ENCODE measurements at regions not wholly inside any gene's neighbourhood (a gene's known extent, or its start where the extent isn't known, plus 50 kb on each side); places are given as distances from the start of the nearest gene placed in this dataset.

DNA sequence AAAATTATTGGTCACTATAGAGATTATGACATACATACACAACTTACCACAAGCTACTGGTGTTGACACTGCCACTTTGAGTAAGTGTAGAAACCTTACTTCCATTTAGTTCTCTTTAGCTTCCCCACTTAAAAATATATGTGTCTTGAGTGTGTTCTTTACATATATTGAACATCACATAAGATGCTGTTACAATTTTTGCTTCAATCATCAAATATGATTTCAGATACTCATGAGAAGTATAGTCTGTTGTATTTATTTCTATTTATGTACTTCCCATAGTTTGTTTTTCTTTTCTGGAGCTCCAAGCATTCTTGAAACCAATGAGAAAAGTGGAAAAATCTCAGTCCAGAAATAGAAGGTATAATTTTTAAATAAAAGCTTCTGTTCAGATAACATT is 102.7 kb upstream of the SDK1 start:
- FAIRE-seq = no peak
- Histone ChIP-seq H3K27me3 (ENCODE audit: control insufficient read depth in 3 of 3, insufficient read depth in 3 of 3, low read length in 3 of 3) (peaks cover 0 to 3% (median 0%) of the 10 kb centered on the region in 3 donors), H3K4me3 (ENCODE audit: low read depth in 1 of 3, low read length in 3 of 3) (no peak overlapping the region)

DNA sequence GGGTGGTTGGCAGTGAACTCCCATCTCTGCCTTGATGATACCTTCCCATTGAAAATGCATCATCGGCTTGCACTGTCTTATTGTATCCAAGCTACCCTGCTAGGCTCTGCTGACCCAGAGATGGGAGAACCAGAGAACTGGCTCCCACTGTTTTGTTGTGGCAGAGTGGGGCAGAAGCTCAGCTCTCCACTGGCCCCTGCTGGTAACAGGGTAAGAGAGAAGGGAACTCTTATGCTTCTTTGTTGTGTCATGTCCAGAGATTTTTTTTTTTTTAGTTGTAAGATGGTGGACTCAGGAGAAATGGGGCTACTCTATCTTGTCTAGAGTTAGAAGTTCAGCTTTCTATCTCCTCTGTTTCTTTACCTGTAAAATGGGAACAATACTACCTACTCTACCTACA is 100.5 kb upstream of the SDK1 start:
- H3K27ac ChIP-seq (ENCODE audit: low read depth in 1 of 3, low read length in 2 of 3) = no peak overlapping the region
- DNase-seq (peak in 1 of 2 donors; percentile 34), FAIRE-seq (no peak)
- no peak overlapping the region for H3K4me3 ChIP-seq (ENCODE audit: low read depth in 1 of 3, low read length in 3 of 3)
- H3K9me3 ChIP-seq (ENCODE audit: control insufficient read depth in 2 of 2, insufficient read depth in 1 of 2, low read depth in 1 of 2, low read length in 1 of 2) = peaks cover 0 to 6% of the 10 kb centered on the region in 2 donors
- WGBS, 3 donors = 97 to 100% (median 100%) methylated on average over 1 of the region's 1 CpG
- H3K36me3 ChIP-seq (ENCODE audit: control insufficient read depth in 3 of 3, insufficient read depth in 2 of 3, low read depth in 1 of 3, low read length in 3 of 3) = no peaks in the 10 kb centered on the region
- peaks cover 0 to 2% (median 0%) of the 10 kb centered on the region in 3 donors for H3K4me1 ChIP-seq (ENCODE audit: control insufficient read depth in 3 of 3, insufficient read depth in 2 of 3, low read depth in 1 of 3, low read length in 2 of 3)
- peaks cover 0 to 3% (median 0%) of the 10 kb centered on the region in 3 donors for H3K27me3 ChIP-seq (ENCODE audit: control insufficient read depth in 3 of 3, insufficient read depth in 3 of 3, low read length in 3 of 3)

More for the DNA sequence above, 102.7 kb upstream of the SDK1 start:
- H3K27ac ChIP-seq (ENCODE audit: low read depth in 1 of 3, low read length in 2 of 3) = no peak overlapping the region
- no peaks in the 10 kb centered on the region for H3K4me1 ChIP-seq (ENCODE audit: control insufficient read depth in 3 of 3, insufficient read depth in 2 of 3, low read depth in 1 of 3, low read length in 2 of 3)
- no peak for DNase-seq
- H3K9me3 ChIP-seq (ENCODE audit: control insufficient read depth in 2 of 2, insufficient read depth in 1 of 2, low read depth in 1 of 2, low read length in 1 of 2) = peaks cover 0 to 19% of the 10 kb centered on the region in 2 donors
- no peaks in the 10 kb centered on the region for H3K36me3 ChIP-seq (ENCODE audit: control insufficient read depth in 3 of 3, insufficient read depth in 2 of 3, low read depth in 1 of 3, low read length in 3 of 3)

DNA sequence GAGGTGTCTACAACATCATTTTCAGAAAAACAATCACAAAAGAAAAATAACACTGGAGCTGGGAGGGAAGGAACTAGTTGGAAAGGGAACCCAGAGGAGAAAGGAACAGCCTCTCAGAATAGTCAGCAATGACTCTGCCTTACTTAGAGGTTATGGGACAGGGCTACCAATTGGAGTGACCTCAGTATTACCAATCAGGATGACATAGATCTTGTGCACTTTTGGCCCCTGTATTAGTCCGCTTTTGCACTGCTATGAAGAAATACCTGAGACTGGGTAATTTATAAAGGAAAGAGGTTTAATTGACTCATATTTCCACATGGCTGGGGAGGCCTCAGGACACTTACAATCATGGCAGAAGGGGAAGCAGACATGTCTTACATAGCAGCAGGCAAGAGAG is 99.7 kb upstream of the SDK1 start:
- peaks cover 0 to 6% of the 10 kb centered on the region in 2 donors for H3K9me3 ChIP-seq (ENCODE audit: control insufficient read depth in 2 of 2, insufficient read depth in 1 of 2, low read depth in 1 of 2, low read length in 1 of 2)
- peaks cover 0 to 3% (median 0%) of the 10 kb centered on the region in 3 donors for H3K27me3 ChIP-seq (ENCODE audit: control insufficient read depth in 3 of 3, insufficient read depth in 3 of 3, low read length in 3 of 3)
- no peak overlapping the region for H3K27ac ChIP-seq (ENCODE audit: low read depth in 1 of 3, low read length in 2 of 3)
- DNase-seq (no peak), FAIRE-seq (no peak)
- WGBS, 3 donors = 38 to 93% (median 84%) methylated on average over 1 of the region's 1 CpG
- no peaks in the 10 kb centered on the region for H3K36me3 ChIP-seq (ENCODE audit: control insufficient read depth in 3 of 3, insufficient read depth in 2 of 3, low read depth in 1 of 3, low read length in 3 of 3)
- H3K4me3 ChIP-seq (ENCODE audit: low read depth in 1 of 3, low read length in 3 of 3) = no peak overlapping the region
- peaks cover 0 to 2% (median 0%) of the 10 kb centered on the region in 3 donors for H3K4me1 ChIP-seq (ENCODE audit: control insufficient read depth in 3 of 3, insufficient read depth in 2 of 3, low read depth in 1 of 3, low read length in 2 of 3)

DNA sequence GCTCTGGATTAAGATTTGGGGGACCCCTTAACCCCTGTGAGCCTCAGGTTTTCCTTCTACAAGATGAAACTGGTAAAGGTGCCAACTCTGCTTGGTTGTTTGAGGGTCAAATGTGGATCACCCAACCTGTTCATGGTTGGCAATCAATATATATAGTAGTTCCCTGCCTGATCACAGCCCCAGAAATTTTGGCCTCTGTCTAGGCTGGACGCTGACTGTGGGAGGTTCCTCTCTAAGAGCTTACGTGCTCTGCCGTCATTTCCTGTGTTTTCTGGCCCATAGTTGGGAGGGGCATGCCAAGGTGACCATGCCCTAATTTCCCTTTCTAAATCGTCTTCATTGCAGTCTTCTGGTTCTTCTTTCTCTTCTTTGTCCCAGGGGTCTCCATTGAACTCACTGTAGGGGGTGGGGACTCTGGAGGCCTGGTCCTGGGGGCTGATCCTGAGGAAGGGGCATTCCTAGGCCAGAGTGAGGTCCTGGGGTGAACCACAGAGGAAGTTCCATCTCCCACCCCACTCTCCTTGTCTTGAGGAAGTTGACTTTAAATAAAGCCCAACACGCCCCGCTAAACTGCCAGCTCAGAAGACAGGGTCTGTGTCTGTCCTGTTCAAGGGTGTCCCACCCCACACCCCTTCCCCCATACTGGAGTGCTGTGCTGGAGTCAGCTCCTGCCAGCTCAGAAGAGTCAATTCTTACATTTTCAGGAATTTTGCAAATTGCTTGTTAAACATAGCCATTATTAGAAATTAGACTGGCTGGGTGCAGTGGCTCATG is 98.9 kb upstream of the SDK1 start:
- Histone ChIP-seq H3K4me1 (ENCODE audit: control insufficient read depth in 3 of 3, insufficient read depth in 2 of 3, low read depth in 1 of 3, low read length in 2 of 3) (peaks cover 0 to 2% (median 0%) of the 10 kb centered on the region in 3 donors), H3K9me3 (ENCODE audit: control insufficient read depth in 2 of 2, insufficient read depth in 1 of 2, low read depth in 1 of 2, low read length in 1 of 2) (peaks cover 0 to 6% of the 10 kb centered on the region in 2 donors), H3K27ac (ENCODE audit: low read depth in 1 of 3, low read length in 2 of 3) (no peak overlapping the region), H3K4me3 (ENCODE audit: low read depth in 1 of 3, low read length in 3 of 3) (no peak overlapping the region), H3K36me3 (ENCODE audit: control insufficient read depth in 3 of 3, insufficient read depth in 2 of 3, low read depth in 1 of 3, low read length in 3 of 3) (no peaks in the 10 kb centered on the region), H3K27me3 (ENCODE audit: control insufficient read depth in 3 of 3, insufficient read depth in 3 of 3, low read length in 3 of 3) (peaks cover 0 to 2% (median 0%) of the 10 kb centered on the region in 3 donors)
- WGBS, 3 donors = 65 to 92% (median 80%) methylated on average over 6 of the region's 6 CpGs
- DNase-seq (no peak), FAIRE-seq (no peak)

DNA sequence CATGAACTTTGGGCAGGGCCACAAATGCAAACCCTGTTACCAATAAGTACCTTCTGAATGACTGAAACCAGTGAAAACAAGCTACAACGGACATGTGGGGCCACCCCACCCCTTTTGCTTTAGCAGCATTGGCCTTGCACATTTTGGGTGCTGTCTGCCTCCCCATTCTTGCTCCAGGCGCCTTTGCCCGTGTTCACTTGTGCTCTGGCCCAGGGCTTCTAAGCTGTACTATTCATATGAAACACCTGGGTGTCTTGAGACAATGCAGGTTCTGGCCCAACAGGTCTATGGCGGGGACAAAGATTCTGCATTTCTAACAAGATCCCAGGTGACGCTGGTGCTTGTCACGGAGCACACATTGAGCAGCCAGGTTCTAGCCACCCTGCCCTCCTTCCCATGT is 96.5 kb upstream of the SDK1 start:
- Histone ChIP-seq H3K36me3 (ENCODE audit: control insufficient read depth in 3 of 3, insufficient read depth in 2 of 3, low read depth in 1 of 3, low read length in 3 of 3) (no peaks in the 10 kb centered on the region), H3K27ac (ENCODE audit: low read depth in 1 of 3, low read length in 2 of 3) (no peak overlapping the region), H3K9me3 (ENCODE audit: control insufficient read depth in 2 of 2, insufficient read depth in 1 of 2, low read depth in 1 of 2, low read length in 1 of 2) (peaks cover 0 to 7% of the 10 kb centered on the region in 2 donors), H3K27me3 (ENCODE audit: control insufficient read depth in 3 of 3, insufficient read depth in 3 of 3, low read length in 3 of 3) (peaks cover 0 to 2% (median 0%) of the 10 kb centered on the region in 3 donors), H3K4me1 (ENCODE audit: control insufficient read depth in 3 of 3, insufficient read depth in 2 of 3, low read depth in 1 of 3, low read length in 2 of 3) (peaks cover 0 to 2% (median 0%) of the 10 kb centered on the region in 3 donors), H3K4me3 (ENCODE audit: low read depth in 1 of 3, low read length in 3 of 3) (no peak overlapping the region)
- FAIRE-seq (no peak), DNase-seq (no peak)
- 83 to 90% (median 88%) methylated on average over 6 of the region's 6 CpGs for WGBS, 3 donors

DNA sequence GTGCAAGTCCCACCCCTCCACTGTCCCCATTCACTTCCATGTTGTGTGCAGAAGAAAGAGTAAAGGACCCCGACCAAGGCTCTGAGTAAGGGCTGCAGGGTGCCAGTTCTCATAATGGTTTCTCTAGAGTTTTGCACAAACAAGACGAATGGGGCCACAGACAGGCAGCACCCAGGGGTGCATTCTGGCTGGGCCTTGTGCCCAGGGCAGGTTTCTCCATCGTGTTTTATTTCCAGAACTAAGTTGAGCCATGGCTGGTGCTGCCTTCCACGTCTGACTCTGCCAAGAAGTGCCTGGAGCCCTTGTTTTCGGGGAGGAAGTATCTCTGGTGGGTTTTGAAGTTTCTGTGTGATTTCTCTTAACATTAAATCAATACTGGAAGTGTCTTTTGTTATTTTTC is 95.0 kb upstream of the SDK1 start:
- H3K4me1 ChIP-seq (ENCODE audit: control insufficient read depth in 3 of 3, insufficient read depth in 2 of 3, low read depth in 1 of 3, low read length in 2 of 3) = peaks cover 0 to 2% (median 0%) of the 10 kb centered on the region in 3 donors
- H3K27me3 ChIP-seq (ENCODE audit: control insufficient read depth in 3 of 3, insufficient read depth in 3 of 3, low read length in 3 of 3) = peaks cover 0 to 2% (median 0%) of the 10 kb centered on the region in 3 donors
- H3K9me3 ChIP-seq (ENCODE audit: control insufficient read depth in 2 of 2, insufficient read depth in 1 of 2, low read depth in 1 of 2, low read length in 1 of 2) = peaks cover 0 to 3% of the 10 kb centered on the region in 2 donors
- FAIRE-seq (no peak), DNase-seq (no peak)
- WGBS, 3 donors = 65 to 69% (median 65%) methylated on average over 5 of the region's 5 CpGs
- H3K27ac ChIP-seq (ENCODE audit: low read depth in 1 of 3, low read length in 2 of 3) = no peak overlapping the region
- H3K4me3 ChIP-seq (ENCODE audit: low read depth in 1 of 3, low read length in 3 of 3) = no peak overlapping the region
- H3K36me3 ChIP-seq (ENCODE audit: control insufficient read depth in 3 of 3, insufficient read depth in 2 of 3, low read depth in 1 of 3, low read length in 3 of 3) = no peaks in the 10 kb centered on the region

DNA sequence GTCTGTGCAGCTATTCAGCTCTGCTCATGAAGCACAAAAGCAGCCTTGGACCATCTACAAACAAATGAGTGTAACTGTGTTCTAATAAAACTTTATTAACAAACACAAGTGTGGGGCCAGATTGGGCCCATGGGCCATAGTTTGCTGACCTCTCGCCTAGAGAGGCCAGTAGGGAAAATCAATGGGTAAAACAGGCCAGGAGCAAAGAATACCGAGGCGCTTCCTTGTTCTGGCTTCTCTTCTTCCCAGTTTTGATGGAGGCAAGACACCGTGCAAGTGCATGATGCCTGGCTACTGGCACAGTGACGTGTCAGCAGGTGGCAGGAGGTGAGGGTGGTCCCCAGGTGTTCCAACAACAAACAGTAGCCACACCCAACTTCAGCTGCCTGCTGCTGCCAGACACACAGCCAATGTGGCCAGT is 94.3 kb upstream of the SDK1 start:
- DNase-seq (no peak), FAIRE-seq (no peak)
- Histone ChIP-seq H3K36me3 (ENCODE audit: control insufficient read depth in 3 of 3, insufficient read depth in 2 of 3, low read depth in 1 of 3, low read length in 3 of 3) (no peaks in the 10 kb centered on the region), H3K9me3 (ENCODE audit: control insufficient read depth in 2 of 2, insufficient read depth in 1 of 2, low read depth in 1 of 2, low read length in 1 of 2) (peaks cover 0 to 3% of the 10 kb centered on the region in 2 donors), H3K27me3 (ENCODE audit: control insufficient read depth in 3 of 3, insufficient read depth in 3 of 3, low read length in 3 of 3) (peaks cover 0 to 2% (median 0%) of the 10 kb centered on the region in 3 donors), H3K4me3 (ENCODE audit: low read depth in 1 of 3, low read length in 3 of 3) (no peak overlapping the region), H3K27ac (ENCODE audit: low read depth in 1 of 3, low read length in 2 of 3) (no peak overlapping the region), H3K4me1 (ENCODE audit: control insufficient read depth in 3 of 3, insufficient read depth in 2 of 3, low read depth in 1 of 3, low read length in 2 of 3) (peaks cover 0 to 2% (median 0%) of the 10 kb centered on the region in 3 donors)
- 71 to 83% (median 80%) methylated on average over 5 of the region's 5 CpGs for WGBS, 3 donors

DNA sequence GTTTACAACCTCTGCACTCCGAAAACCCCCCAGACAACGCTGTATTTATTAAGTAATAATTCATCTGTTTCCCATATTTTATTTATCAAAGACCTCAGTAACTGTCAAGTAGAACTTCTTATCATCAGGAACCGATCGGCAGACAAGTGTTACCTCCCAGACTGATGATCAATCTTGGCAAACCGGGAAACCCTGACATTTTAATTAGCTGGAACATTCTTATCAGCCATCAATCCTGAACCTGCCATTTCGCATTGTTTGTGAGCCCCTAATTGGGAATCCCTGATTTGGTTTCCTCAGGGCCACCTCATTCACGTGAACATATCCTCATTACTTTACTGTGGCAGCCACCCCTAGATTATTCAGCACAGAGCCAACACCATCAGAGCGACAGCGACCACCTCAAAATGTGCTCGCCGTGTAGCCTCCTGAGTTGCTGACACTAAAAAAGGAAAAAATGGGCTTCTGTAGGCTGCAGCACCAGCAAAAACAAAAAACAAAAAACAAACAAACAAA is 93.6 kb upstream of the SDK1 start:
- H3K4me1 ChIP-seq (ENCODE audit: control insufficient read depth in 3 of 3, insufficient read depth in 2 of 3, low read depth in 1 of 3, low read length in 2 of 3) = peaks cover 0 to 2% (median 0%) of the 10 kb centered on the region in 3 donors
- no peaks in the 10 kb centered on the region for H3K36me3 ChIP-seq (ENCODE audit: control insufficient read depth in 3 of 3, insufficient read depth in 2 of 3, low read depth in 1 of 3, low read length in 3 of 3)
- H3K4me3 ChIP-seq (ENCODE audit: low read depth in 1 of 3, low read length in 3 of 3) = no peak overlapping the region
- peaks cover 0 to 2% (median 0%) of the 10 kb centered on the region in 3 donors for H3K27me3 ChIP-seq (ENCODE audit: control insufficient read depth in 3 of 3, insufficient read depth in 3 of 3, low read length in 3 of 3)
- H3K27ac ChIP-seq (ENCODE audit: low read depth in 1 of 3, low read length in 2 of 3) = no peak overlapping the region
- DNase-seq = no peak
- H3K9me3 ChIP-seq (ENCODE audit: control insufficient read depth in 2 of 2, insufficient read depth in 1 of 2, low read depth in 1 of 2, low read length in 1 of 2) = peaks cover 0 to 3% of the 10 kb centered on the region in 2 donors
- WGBS, 3 donors = 55 to 69% (median 59%) methylated on average over 11 of the region's 11 CpGs
- FAIRE-seq = no peak

Data from small intestine (tissue), 7 donors.